Ovary (tissue), 7 donors: ENCODE measurements at regions not wholly inside any gene's neighbourhood (a gene's known extent, or its start where the extent isn't known, plus 50 kb on each side); places are given as distances from the start of the nearest gene placed in this dataset.

Experiments
- DNase-seq, 5 donors: peaks; one replicate each; pipeline ENCODE4 v3.0.0-alpha.2; 2019 to 2020
- H3K27ac ChIP-seq, 2 donors: fragments of 200-600 bp; one replicate each; pipeline versions ENCODE4 v1.5.1 to v1.8.0; 2019 to 2022
- H3K27me3 ChIP-seq: fragments of 200-600 bp; one replicate; pipeline ENCODE4 v1.8.0; 2022
- H3K36me3 ChIP-seq: fragments of 200-600 bp; sonication (generic); one replicate; pipeline ENCODE4 v1.5.1; 2019
- H3K4me1 ChIP-seq: one replicate; pipeline ENCODE4 v1.8.1; 2013; ENCODE audit warnings: mild to moderate bottlenecking, moderate library complexity; ENCODE audit not compliant: insufficient read depth
- H3K4me3 ChIP-seq: fragments of 200-600 bp; sonication (generic); one replicate; pipeline ENCODE4 v1.5.1; 2017
- H3K9me3 ChIP-seq, 2 donors: fragments of 200-600 bp in 1 of 2; sonication (generic) in 1 of 2; one replicate each; pipeline versions ENCODE4 v1.5.1 to v1.8.1; 2013 to 2019; ENCODE audit warnings: mild to moderate bottlenecking in 1 of 2, moderate library complexity in 1 of 2
- EP300 ChIP-seq: sonication (generic); formaldehyde crosslinking; IDR thresholded peaks from one replicate; pipeline ENCODE4 v1.6.1; 2017; ENCODE audit warnings: antibody characterized with exemption
- POLR2A ChIP-seq: fragments of 450-650 bp; IDR thresholded peaks from one replicate; pipeline ENCODE4 v1.6.1; 2017; ENCODE audit warnings: antibody characterized with exemption, mild to moderate bottlenecking, moderate library complexity
- WGBS, 3 donors: extraction: QIAGEN DNeasy Blood & Tissue Kit in 1 of 3; methylation state at CpG; one replicate each; pipeline versions ENCODE4 v1.1.5 to v1.1.7; 2013 to 2017; 5-methylcytosine and 5-hydroxymethylcytosine counted together
- intact Hi-C, 4 donors: fragments of 100-400 bp; cut with DNase I; formaldehyde crosslinking; loops; one replicate each; pipeline versions ENCODE4 v1.11.0 to v1.15.1; 2022 to 2023
- TF ChIP-seq, protein P1 (sequence below), 3 donors: fragments of 450-650 bp in 2 of 3; fragments of 200-600 bp in 1 of 3; IDR thresholded peaks; one replicate each; pipeline versions ENCODE4 v1.5.1 to v1.8.0; 2016 to 2022; ENCODE audit warnings: antibody characterized with exemption in 3 of 3, mild to moderate bottlenecking in 1 of 3
- donor health status: DM: no; HTN: no; CAD: no; lungs with moderate emphysema.
- donor health status: DM: no; HTN: no; CAD: no.
- donor health status: Bipolar disorder and iron deficiency.
- donor health status: DM: no; HTN: no; CAD: no.
- donor health status: DM: yes; HTN: yes; CAD: no.

DNA sequence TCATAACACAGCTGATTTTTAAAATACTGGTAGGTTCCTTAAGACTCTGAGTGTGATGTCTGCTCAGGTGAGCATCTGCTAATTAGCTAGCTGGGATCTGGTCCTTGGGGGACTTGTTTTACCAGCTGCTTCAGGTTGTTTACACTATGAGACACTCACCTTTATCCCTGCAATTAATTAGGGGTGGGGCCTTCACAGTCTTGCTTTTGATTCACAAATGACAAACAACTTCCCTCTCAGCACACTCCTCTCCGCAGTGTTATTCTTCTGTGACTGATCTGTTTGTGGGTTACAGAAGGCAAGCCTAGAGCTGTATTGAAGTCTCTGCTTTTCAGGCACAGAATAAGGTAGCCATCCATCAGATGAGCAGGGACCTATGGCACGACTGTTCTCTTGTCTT is 62.0 kb upstream of the CD83 start:
- 63 to 73% (median 72%) methylated on average over 2 of the region's 2 CpGs for WGBS, 3 donors
- intact Hi-C loops: no loop called here
- DNase-seq: no peak
- TF ChIP-seq, protein P1, sequence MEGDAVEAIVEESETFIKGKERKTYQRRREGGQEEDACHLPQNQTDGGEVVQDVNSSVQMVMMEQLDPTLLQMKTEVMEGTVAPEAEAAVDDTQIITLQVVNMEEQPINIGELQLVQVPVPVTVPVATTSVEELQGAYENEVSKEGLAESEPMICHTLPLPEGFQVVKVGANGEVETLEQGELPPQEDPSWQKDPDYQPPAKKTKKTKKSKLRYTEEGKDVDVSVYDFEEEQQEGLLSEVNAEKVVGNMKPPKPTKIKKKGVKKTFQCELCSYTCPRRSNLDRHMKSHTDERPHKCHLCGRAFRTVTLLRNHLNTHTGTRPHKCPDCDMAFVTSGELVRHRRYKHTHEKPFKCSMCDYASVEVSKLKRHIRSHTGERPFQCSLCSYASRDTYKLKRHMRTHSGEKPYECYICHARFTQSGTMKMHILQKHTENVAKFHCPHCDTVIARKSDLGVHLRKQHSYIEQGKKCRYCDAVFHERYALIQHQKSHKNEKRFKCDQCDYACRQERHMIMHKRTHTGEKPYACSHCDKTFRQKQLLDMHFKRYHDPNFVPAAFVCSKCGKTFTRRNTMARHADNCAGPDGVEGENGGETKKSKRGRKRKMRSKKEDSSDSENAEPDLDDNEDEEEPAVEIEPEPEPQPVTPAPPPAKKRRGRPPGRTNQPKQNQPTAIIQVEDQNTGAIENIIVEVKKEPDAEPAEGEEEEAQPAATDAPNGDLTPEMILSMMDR (IDR thresholded peaks at IDR 0.05): no peak
- TF ChIP-seq EP300 (no peak), POLR2A (no peak)
- H3K27me3 ChIP-seq: no peaks in the 10 kb centered on the region
- H3K27ac ChIP-seq: no peak overlapping the region
- H3K4me1 ChIP-seq: no peaks in the 10 kb centered on the region
- no peak overlapping the region for H3K4me3 ChIP-seq
- no peaks in the 10 kb centered on the region for H3K9me3 ChIP-seq
- H3K36me3 ChIP-seq: no peaks in the 10 kb centered on the region

DNA sequence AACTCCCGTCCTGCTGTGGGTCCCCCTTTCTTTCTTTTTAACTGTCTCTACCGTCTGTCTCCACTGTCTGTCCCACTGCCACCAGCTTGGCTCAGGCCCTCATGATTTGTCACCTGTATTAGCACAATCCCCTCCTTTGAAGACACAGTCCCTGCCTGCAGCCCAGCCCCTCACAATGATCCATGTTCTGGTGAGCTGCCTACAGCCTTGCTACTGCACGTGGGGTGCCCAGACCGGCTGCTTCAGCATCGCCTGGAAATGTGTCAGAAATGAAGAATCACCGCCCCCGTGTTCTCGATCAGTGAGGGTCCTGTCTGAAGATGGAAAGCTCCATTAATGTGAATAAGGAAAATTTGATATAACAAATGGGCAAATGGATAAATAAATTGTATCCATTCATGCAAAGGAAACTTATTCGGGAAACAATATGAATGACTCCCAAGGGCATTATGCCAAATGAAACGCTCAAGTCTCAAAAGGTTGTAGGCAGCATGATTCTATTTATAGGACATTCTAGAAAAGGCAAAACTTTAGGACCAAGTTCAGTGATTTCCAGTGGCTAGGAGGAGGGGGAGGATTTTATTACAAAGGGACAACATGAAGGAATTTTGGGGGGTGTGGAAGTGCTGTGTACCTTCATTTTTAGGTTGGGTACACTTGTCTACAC is 59.4 kb upstream of the CD83 start:
- no peak overlapping the region for H3K4me3 ChIP-seq
- intact Hi-C loops: no loop called here
- TF ChIP-seq, protein P1 (IDR thresholded peaks at IDR 0.05): no peak
- TF ChIP-seq POLR2A (no peak), EP300 (no peak)
- H3K27ac ChIP-seq: no peak overlapping the region
- H3K36me3 ChIP-seq: no peaks in the 10 kb centered on the region
- no peaks in the 10 kb centered on the region for H3K27me3 ChIP-seq
- no peaks in the 10 kb centered on the region for H3K9me3 ChIP-seq
- no peak for DNase-seq
- H3K4me1 ChIP-seq: no peaks in the 10 kb centered on the region
- WGBS, 3 donors: 47 to 59% (median 47%) methylated on average over 10 of the region's 10 CpGs

DNA sequence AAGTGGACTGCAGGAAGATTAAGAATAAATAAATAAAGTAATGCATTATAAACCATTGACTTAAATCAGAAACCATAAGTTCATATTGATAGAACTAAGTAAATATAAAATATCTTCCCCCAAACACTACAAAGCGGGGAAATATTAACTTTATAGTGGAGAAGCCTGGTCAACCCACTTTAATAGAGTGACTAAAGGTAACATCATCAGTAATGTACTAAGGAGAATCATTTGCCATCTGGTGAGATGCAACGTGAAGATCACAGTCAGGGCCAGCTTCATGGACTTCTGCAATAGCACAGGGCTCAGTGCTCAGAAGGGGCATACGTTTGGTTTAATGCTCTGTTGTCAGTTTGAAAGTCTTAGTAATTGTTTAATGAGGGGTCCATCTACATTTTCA is 58.8 kb upstream of the CD83 start:
- no peaks in the 10 kb centered on the region for H3K36me3 ChIP-seq
- WGBS, 3 donors: 84 to 87% (median 87%) methylated on average over 3 of the region's 3 CpGs
- H3K9me3 ChIP-seq: no peaks in the 10 kb centered on the region
- no peak overlapping the region for H3K4me3 ChIP-seq
- no peak for TF ChIP-seq EP300
- no peaks in the 10 kb centered on the region for H3K4me1 ChIP-seq
- no peak for DNase-seq
- no peaks in the 10 kb centered on the region for H3K27me3 ChIP-seq
- intact Hi-C loops: no loop called here
- no peak overlapping the region for H3K27ac ChIP-seq

DNA sequence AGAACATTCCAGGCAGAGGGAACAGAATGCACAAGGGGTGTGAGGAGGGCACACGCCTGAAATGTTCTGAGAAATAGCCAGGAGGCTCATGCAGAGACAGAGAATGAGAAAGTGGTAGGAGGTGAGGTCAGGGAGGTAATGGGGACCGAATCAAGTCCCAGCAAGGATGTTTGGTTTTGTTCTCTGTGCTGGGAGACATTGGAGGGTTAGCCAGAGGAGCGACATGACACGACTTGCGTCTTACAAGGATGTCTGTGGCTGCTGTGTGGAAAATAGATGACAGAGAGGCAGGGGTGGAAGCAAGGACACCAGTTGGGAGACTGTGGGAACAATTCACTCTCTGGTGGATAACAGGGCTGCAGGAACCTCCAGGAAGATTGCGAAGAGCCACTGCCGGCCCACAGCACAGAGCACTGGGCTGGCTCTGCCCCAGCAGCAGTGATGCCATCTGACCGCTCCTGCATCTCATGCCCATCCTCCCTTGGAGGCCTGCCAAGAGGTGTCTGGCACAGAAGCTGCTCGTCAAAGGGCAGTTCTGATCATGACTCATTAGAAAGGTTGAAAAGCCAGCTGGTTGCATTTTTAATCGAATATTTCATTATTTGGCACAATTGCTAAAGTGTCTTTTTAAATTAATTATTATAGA is 57.7 kb upstream of the CD83 start:
- no peaks in the 10 kb centered on the region for H3K27me3 ChIP-seq
- H3K4me3 ChIP-seq: no peak overlapping the region
- TF ChIP-seq POLR2A (no peak), EP300 (no peak)
- TF ChIP-seq, protein P1 (IDR thresholded peaks at IDR 0.05): no peak
- no peaks in the 10 kb centered on the region for H3K9me3 ChIP-seq
- intact Hi-C loops: loop anchor here in 2 of 4 donors (10.0 kb wide), 2 partner anchors 145 to 265 kb away; no protein-coding TSS in a partner anchor
- no peaks in the 10 kb centered on the region for H3K4me1 ChIP-seq
- DNase-seq: no peak
- H3K27ac ChIP-seq: no peak overlapping the region
- 70 to 78% (median 72%) methylated on average over 10 of the region's 10 CpGs for WGBS, 3 donors
- no peaks in the 10 kb centered on the region for H3K36me3 ChIP-seq

DNA sequence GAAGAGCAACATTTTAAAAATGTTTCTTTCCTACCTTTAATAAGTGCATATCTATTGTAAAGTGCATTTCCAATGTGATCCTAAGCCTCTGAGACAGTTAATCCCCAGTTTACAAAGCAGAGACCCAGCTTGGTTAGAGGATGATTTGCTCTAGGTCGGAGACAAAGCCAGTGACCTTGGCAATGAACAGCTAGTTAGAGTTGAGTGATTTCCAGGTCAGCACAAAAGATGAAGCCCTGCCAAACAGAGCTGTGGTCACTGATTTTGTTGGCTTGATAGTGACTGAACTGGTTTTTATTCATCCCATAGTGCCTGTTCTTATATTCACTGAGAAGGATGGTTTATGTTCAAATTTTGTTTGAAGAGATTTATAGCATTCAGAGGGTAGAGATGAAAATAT is 56.6 kb upstream of the CD83 start:
- no peak for DNase-seq
- TF ChIP-seq, protein P1 (IDR thresholded peaks at IDR 0.05): no peak
- no peak for TF ChIP-seq EP300
- no peak for TF ChIP-seq POLR2A
- no peaks in the 10 kb centered on the region for H3K4me1 ChIP-seq
- no peak overlapping the region for H3K27ac ChIP-seq
- no peaks in the 10 kb centered on the region for H3K36me3 ChIP-seq
- no peaks in the 10 kb centered on the region for H3K27me3 ChIP-seq
- no peak overlapping the region for H3K4me3 ChIP-seq
- intact Hi-C loops: loop anchor here in 2 of 4 donors (10.0 kb wide), 2 partner anchors 146 to 266 kb away; no protein-coding TSS in a partner anchor
- 4 to 30% (median 10%) methylated on average over 1 of the region's 1 CpG for WGBS, 3 donors
- H3K9me3 ChIP-seq: no peaks in the 10 kb centered on the region
